ENCODE measurements at regions not wholly inside any gene's neighbourhood (a gene's known extent, or its start where the extent isn't known, plus 50 kb on each side); places are given as distances from the start of the nearest gene placed in this dataset.

- no peak overlapping the region for H3K4me3 ChIP-seq (ENCODE audit: low read depth, low read length)
- in situ Hi-C loops (cut with HindIII; ENCODE audit: low sequenced_read_pairs), result no loop called here
- no peak for DNase-seq (ENCODE audit: low read depth, low spot score)
- TF ChIP-seq CTCF (IDR thresholded peaks at IDR 0.05; ENCODE audit: low read depth, low read length), result no peak
These were observed 275.1 kb downstream of the BRINP1 start for GRCh38 chr9:119094086-119094485.

GRCh38 chr9:119095072-119095471 lies 274.2 kb downstream of the BRINP1 start:
- H3K4me3 ChIP-seq (ENCODE audit: low read depth, low read length), result no peak overlapping the region
- no peak for DNase-seq (ENCODE audit: low read depth, low spot score)
- no peak for TF ChIP-seq CTCF (IDR thresholded peaks at IDR 0.05; ENCODE audit: low read depth, low read length)
- in situ Hi-C loops (cut with HindIII; ENCODE audit: low sequenced_read_pairs), result no loop called here

- TF ChIP-seq CTCF (IDR thresholded peaks at IDR 0.05; ENCODE audit: low read depth, low read length), result no peak
- in situ Hi-C loops (cut with HindIII; ENCODE audit: low sequenced_read_pairs), result no loop called here
- no peak for DNase-seq (ENCODE audit: low read depth, low spot score)
- no peak overlapping the region for H3K4me3 ChIP-seq (ENCODE audit: low read depth, low read length)
These were observed 268.2 kb downstream of the BRINP1 start for GRCh38 chr9:119101048-119101447.

- no peak for TF ChIP-seq CTCF (IDR thresholded peaks at IDR 0.05; ENCODE audit: low read depth, low read length)
- in situ Hi-C loops (cut with HindIII; ENCODE audit: low sequenced_read_pairs), result no loop called here
These were observed 254.6 kb downstream of the BRINP1 start for GRCh38 chr9:119114681-119115080.

More at GRCh38 chr9:119114681-119115080, 254.6 kb downstream of the BRINP1 start:
- no peak for DNase-seq (ENCODE audit: low read depth, low spot score)
- H3K4me3 ChIP-seq (ENCODE audit: low read depth, low read length), result no peak overlapping the region
